HG02763 (cell line): ENCODE measurements at regions not wholly inside any gene's neighbourhood (a gene's known extent, or its start where the extent isn't known, plus 50 kb on each side); places are given as distances from the start of the nearest gene placed in this dataset.

Experiments
- ATAC-seq: cut with Tn5 transposase; IDR thresholded peaks from one replicate; pipeline ENCODE4 v1.9.1; 2021; ENCODE audit warnings: mild to moderate bottlenecking, moderate library complexity; ENCODE audit not compliant: unreplicated experiment

DNA sequence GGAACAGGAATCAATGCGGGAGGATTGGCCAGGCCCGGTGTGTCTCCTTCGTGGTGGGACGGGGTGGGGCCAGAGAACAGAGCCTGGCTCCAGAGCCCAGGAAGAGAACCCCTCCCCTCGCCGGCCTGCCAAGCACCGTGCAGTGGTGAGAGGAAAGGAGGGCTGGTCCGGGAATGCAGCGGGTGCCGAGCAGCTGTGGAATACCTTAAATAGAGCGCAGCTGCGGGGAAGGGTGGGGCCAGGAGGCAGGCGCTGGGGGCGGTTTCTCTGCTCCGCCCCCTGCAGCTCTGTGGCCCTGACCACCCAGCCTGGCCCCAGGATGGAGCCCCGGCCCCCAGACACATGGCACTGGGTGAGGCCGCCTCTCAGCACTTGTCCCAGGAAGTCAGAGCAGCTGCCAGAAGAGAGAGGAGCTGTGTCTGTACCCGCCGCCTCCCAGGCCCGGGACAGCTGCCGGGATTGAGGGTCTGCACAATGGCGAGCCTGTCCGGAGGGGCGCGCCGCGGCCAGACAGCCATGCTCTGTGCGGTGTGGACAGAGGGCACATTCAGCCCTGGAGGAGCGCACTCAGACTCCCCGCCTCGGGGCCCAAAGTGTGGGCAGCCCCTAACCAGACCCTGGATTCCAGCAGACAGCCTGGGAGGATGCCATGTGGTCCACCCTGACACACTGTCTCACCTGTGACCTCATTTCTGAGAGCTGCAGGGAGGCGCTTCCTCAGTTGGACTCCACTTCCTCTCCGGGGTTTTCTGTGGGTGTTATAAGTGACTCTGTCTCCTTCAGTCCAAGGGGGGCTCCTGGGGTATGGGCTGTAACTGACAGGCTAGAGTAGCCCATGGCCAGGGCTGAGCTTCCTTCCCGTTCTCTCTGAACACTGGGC lies 268.8 kb downstream of the SEC14L1 start:
- ATAC-seq, result no peak

DNA sequence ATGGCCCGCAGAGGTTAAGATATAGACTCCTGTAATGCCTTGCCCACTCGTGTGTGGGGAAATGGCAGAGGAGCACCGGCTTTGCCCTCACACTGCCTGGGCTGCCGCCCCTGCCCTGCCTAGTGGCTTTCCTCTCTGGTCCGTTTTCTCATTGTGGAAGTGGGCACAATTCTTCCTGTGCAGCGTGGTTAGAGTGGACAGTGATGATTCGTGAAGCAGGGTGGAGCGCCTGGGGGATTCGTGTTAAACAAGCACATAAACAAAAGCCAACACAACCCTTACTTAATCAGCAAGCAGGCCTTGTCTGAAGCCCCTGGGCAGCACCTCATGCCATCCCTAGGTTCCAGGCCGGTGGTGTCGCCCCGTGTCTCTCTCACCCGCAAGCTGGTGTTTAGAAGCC lies 269.7 kb downstream of the SEC14L1 start:
- ATAC-seq, result no peak

DNA sequence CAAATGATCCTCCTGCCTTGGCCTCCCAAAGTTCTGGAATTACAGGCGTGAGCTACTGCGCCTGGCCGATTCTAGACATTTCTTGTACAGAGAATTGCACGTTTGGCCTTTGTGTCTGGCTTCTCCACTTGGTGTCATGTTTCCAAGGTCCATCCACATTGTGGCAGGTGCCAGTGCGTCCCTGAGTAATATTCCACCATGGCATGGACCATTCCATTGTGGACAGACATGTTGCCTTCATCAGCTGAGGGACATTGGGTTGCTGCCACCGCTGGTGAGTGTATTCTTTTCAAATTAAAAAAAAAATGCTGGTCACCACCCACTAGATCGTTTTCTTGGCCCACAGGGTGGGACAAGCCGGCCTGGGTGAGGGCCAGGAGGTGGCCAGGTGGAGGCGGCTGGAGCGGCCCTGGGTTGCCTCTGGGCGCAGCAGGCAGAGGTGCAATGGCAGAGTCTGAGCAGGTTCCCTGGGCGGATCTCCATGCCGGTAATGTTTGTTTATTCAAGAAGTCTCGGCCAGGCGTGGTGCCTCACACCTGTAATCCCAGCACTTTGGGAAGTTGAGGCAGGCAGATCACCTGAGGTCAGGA lies 274.1 kb downstream of the SEC14L1 start:
- ATAC-seq, result no peak

DNA sequence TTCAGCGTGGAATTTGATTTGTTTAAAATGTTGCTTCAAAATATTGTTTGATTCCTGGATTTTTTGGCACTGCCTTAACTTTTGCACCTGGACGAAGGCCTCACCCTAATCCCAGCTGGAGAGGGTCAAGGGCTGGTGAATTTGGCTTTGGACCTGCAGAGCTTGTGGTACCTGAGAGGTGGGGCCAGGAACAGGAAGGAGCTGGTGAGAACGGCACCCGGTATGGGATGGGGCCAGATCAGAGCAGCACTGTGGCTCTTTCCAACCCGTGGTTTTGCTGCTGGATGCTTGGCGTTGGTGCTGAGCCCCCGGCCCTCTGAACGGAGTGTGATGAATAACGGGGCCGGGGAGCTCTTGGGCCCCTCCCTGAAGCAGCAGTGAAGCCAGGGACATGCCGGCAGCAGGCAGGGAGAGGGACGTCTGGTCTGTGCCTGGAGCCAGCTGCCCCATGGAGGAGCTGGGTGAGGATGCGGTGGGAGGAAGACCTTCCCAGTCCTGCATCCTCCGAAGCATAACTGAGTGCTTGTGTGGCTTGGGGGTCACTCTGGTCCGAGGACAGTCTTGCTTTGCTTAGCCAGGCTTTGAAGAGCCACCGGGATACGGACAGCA lies 275.4 kb downstream of the SEC14L1 start:
- no peak for ATAC-seq

GRCh38 chr17:77417575-77417974 lies 276.8 kb downstream of the SEC14L1 start:
- ATAC-seq, result no peak

- ATAC-seq, result no peak
Observed at GRCh38 chr17:77418609-77419008, 277.8 kb downstream of the SEC14L1 start.

- ATAC-seq, result no peak
Observed at GRCh38 chr17:77419095-77419494, 278.3 kb downstream of the SEC14L1 start.

DNA sequence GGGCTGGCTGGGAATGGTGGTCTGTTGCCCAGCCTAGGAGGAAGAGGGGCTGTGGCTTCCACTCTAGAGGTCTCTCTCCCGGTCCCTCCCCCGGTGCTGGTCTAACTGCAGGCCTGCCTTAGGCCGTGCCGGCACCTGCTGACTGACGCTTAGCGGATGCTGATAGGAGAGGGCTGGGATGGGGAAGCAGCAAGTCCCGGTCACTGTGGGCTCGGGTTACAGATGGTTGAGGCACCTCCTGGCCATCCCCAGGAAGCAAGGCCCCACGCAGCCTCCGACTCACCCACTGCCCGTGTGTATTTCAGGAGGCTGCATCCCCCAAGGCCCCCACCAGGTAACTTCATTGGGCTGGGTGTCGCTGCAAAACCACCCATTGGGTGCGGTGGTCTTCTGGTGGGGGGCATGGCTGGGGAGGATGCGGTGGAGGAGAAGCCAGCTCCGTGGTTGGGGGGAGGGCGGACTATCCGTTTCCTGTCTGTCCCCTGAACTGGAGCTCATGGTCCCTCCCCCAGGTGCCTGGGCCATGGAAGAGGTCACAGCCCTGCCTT lies 278.9 kb downstream of the SEC14L1 start:
- no peak for ATAC-seq

- no peak for ATAC-seq
Observed at GRCh38 chr17:77420095-77420803, 279.5 kb downstream of the SEC14L1 start.

DNA sequence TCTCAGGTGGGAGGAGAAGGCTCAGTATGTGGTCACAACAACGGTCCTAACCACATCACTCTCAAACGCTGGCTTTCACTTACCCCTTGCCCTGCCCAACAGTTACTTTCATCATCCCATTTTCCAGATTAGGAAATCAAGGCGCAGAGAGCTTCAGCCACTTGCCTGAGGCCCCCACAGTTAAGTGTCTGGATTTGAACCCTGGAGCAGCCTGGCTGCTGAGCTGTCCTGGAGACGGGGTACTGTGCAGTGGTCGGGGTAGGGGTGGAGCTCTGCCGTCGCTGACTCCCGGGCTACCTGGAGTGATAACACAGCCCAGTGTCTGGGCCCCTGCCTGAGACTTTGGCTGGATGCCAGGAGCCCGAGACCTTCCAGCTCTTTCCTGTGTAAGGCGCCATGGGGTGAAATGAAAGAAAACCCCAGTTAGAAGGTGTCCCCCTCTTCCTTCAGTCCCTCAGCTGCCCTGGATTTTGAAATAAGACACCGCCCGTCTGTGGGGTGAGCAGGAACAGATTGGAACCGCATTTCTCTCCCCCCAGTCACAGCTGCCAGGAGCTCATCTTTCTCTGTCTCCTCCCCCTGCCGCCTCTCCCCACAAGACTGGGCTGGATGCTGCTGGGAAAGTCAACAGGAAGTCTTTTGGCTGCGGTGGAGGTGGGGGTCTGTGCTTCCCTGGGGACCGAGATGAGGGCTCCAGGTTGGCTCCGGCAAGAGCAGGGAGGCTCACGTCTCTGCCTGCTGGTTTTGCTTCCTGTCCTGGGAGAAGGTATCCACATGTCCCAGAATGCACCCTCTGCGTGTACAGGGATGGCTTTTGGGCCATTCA lies 280.2 kb downstream of the SEC14L1 start:
- no peak for ATAC-seq

GRCh38 chr17:77421630-77421972 lies 280.8 kb downstream of the SEC14L1 start:
- no peak for ATAC-seq

DNA sequence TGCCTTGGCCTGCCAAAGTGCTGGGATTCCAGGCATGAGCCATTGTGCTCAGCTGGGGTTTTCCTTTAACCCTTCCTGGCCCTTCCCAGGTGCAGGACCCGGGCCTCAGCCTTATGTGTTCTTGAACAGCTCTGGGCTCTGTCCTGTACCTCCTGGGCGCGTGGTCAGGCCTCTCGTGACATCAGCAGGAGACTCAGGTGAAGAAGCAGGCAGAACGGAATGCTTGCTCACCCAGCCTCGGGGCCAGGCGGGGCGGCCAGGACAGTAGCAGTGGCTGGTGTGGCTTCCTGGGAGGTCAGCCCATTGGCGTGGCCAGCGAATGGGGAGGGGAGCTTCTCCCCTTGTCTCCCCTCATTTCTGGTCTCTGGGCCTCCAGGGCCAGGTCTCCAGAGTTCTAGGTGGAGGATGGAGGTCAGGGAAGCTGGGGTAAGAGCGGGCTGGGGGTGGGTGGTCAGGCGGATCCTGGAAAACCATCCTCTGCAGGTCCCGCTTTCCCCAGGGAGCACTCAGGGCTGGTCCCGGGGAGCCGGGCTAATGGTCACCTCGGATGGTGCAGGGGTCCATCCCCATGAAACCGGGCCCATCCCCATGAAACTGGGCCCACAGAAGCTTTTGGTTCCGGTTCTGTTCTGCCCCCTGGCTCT lies 281.5 kb downstream of the SEC14L1 start:
- ATAC-seq, result no peak

DNA sequence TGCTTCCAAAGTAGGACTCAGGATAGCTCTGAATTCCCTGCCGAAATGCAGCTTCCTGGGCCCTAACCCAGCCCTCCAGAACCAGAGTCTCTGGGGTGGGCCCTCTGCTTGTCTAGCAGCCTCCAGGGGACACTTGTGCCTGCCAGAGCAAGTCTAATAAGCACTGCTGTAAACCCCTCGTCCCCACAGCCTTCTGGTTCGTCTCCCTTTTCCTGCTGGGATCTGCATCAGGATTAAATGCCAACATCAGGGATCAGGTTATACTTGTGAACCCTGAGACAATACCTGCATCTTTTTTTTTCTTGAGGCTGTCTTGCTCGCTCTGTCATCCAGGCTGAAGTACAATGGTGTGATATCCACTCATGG lies 282.0 kb downstream of the SEC14L1 start:
- ATAC-seq, result no peak

DNA sequence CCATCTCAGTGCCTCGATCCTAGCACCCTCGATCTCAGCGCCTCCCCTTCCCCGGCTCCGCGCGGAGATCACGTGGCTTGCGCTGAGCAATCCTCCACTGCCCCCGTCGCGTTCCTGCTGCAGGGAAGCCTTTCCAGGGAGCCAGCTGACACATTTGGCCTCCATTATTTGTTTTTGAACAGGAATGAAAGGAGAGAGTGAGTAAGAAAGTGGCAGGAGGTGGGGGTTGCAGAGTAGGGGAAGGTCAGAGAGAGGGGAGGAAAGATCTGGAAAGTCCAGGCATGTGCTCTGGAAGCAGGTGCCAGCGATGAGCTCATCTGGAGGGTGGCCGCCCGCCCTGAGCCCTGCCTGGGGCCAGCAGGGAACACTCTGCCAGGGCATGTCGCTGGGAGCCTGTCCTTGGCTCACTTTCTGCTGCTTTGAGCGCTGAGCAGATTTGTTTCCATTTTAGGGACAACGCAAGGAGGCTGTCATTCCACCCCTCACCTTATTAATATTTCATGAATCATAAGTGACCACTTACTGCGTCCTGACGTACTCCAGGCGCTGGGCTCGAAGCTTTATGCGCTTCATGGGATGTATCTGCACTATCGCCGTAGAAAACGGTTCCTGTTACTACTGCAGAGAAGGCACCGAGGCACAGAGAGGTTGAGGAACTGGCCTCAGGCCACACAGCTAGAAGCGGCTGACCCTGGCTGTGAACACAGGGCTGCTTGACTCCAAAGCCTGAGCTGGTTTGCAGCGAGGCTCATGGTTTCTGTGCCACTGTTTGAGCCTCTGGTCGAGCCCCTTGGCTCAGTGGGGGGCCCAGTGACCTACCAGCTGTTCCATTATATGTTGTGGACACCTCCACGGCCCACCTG lies 283.1 kb downstream of the SEC14L1 start:
- no peak for ATAC-seq

GRCh38 chr17:77424585-77425344 lies 284.0 kb downstream of the SEC14L1 start:
- ATAC-seq, result no peak

- ATAC-seq, result no peak
Observed at GRCh38 chr17:77425348-77425747, 284.6 kb downstream of the SEC14L1 start.

DNA sequence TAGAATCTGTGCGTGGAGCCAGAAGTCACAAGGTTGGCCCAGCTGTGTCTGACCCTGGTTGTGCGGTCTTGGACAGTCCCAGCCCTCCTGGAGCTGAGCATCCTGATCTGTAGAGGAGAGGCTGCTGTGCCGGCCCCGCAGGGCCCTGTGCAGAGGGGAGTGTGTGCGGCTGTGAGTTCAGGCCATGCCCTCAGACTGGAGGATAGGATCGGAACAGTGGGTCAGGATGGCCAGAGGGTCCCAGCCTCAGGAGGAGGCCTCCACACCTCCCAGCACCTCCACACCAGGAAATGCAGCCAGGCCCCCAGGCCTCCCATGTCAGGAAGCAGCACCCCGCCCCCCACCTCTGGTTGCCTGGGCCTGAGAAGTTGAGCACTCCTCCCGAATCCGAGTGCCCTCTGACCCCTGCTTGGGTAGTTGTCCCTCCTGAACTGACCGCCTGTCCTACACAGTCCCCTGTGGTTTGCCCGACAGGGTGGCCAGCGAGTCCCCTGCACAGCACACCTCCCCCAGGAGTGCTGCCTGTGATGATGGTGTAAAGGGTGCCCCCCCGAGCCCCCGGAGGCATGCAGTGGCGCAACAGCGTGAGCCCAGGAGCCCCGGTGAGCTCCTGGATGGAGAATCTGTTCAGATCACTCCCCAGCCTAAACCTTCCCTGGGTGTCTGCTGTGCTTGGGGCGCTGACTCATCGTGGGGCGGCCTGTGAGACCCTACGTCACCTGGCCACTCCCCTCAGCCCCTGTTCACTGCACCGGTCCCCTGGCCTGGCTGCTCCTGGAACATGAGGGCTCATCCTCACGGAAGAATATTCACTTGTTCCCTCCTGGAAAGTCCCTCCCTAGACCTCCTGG lies 285.2 kb downstream of the SEC14L1 start:
- no peak for ATAC-seq
